Panc1 (cell line): ENCODE measurements at regions not wholly inside any gene's neighbourhood (a gene's known extent, or its start where the extent isn't known, plus 50 kb on each side); places are given as distances from the start of the nearest gene placed in this dataset.
"Not testable (repeated sequence)": the region's sequence is repeated elsewhere in the genome, so short reads cannot be mapped to it uniquely, and the experiment has no call there.

ENCODE experiments used
- POLR2AphosphoS5 ChIP-seq: IDR thresholded peaks from 2 replicates; pipeline ENCODE4 v1.6.1; 2012; ENCODE audit warnings: mild to moderate bottlenecking, low read depth, low read length, moderate library complexity
- SIN3A ChIP-seq: IDR thresholded peaks from 2 replicates; pipeline ENCODE4 v1.6.1; 2012; ENCODE audit warnings: low read depth, mild to moderate bottlenecking, low read length, moderate library complexity, borderline replicate concordance; ENCODE audit not compliant: insufficient read depth
- TCF7L2 ChIP-seq: IDR thresholded peaks from 2 replicates; pipeline ENCODE4 v1.6.1; 2011; ENCODE audit warnings: mild to moderate bottlenecking, low read depth, low read length, inconsistent platforms
- TF ChIP-seq, protein P1 (sequence below): fragments of 450-650 bp; IDR thresholded peaks from 2 replicates; pipeline ENCODE4 v1.5.1; 2017; ENCODE audit warnings: mild to moderate bottlenecking
- TF ChIP-seq, protein P2 (sequence below), 2 experiments: IDR thresholded peaks; 2 replicates each; pipeline ENCODE4 v1.6.1; 2011 to 2012; ENCODE audit warnings: low read depth in 2 of 2, control low read depth in 1 of 2, low read length in 1 of 2, mild to moderate bottlenecking in 1 of 2, moderate library complexity in 1 of 2; ENCODE audit not compliant: insufficient read depth in 1 of 2

DNA sequence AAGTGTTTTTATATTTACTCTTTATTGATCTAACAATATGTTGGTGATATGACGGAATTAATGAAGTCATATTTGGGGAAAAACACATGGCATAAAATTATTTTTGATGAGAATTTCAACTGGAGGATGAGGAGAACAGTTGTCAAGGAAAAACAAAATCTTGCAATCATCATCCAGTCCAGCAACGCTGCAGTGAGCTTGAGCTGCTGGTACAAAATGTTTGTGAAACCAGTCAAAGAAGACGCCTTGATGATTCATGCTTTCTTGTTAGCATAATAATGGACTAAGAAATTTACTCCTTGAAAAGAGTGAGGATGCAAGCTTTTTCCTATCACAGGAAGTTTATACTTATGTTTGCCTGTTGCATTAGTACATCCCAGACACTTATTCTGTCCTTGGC, 64.1 kb upstream of the RUBCNL start:
- TF ChIP-seq, protein P1, sequence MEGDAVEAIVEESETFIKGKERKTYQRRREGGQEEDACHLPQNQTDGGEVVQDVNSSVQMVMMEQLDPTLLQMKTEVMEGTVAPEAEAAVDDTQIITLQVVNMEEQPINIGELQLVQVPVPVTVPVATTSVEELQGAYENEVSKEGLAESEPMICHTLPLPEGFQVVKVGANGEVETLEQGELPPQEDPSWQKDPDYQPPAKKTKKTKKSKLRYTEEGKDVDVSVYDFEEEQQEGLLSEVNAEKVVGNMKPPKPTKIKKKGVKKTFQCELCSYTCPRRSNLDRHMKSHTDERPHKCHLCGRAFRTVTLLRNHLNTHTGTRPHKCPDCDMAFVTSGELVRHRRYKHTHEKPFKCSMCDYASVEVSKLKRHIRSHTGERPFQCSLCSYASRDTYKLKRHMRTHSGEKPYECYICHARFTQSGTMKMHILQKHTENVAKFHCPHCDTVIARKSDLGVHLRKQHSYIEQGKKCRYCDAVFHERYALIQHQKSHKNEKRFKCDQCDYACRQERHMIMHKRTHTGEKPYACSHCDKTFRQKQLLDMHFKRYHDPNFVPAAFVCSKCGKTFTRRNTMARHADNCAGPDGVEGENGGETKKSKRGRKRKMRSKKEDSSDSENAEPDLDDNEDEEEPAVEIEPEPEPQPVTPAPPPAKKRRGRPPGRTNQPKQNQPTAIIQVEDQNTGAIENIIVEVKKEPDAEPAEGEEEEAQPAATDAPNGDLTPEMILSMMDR, result not testable (repeated sequence)
- TF ChIP-seq, protein P2, sequence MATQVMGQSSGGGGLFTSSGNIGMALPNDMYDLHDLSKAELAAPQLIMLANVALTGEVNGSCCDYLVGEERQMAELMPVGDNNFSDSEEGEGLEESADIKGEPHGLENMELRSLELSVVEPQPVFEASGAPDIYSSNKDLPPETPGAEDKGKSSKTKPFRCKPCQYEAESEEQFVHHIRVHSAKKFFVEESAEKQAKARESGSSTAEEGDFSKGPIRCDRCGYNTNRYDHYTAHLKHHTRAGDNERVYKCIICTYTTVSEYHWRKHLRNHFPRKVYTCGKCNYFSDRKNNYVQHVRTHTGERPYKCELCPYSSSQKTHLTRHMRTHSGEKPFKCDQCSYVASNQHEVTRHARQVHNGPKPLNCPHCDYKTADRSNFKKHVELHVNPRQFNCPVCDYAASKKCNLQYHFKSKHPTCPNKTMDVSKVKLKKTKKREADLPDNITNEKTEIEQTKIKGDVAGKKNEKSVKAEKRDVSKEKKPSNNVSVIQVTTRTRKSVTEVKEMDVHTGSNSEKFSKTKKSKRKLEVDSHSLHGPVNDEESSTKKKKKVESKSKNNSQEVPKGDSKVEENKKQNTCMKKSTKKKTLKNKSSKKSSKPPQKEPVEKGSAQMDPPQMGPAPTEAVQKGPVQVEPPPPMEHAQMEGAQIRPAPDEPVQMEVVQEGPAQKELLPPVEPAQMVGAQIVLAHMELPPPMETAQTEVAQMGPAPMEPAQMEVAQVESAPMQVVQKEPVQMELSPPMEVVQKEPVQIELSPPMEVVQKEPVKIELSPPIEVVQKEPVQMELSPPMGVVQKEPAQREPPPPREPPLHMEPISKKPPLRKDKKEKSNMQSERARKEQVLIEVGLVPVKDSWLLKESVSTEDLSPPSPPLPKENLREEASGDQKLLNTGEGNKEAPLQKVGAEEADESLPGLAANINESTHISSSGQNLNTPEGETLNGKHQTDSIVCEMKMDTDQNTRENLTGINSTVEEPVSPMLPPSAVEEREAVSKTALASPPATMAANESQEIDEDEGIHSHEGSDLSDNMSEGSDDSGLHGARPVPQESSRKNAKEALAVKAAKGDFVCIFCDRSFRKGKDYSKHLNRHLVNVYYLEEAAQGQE (IDR thresholded peaks at IDR 0.05; ENCODE audit: insufficient read depth in 1 of 2, low read depth in 2 of 2, low read length in 1 of 2), result not testable (repeated sequence)
- TF ChIP-seq POLR2AphosphoS5, SIN3A, TCF7L2: not testable (repeated sequence)
